Heart left ventricle (tissue), 13 donors: ENCODE measurements at regions not wholly inside any gene's neighbourhood (a gene's known extent, or its start where the extent isn't known, plus 50 kb on each side); places are given as distances from the start of the nearest gene placed in this dataset.

Experiments
- POLR2A ChIP-seq, 2 donors: fragments of 450-650 bp; IDR thresholded peaks; one replicate each; pipeline ENCODE4 v1.6.1; 2017; ENCODE audit warnings: antibody characterized with exemption in 2 of 2, mild to moderate bottlenecking in 2 of 2, moderate library complexity in 2 of 2
- TF ChIP-seq, protein P1 (sequence below), 12 donors: fragments of 200-600 bp; sonication (generic) in 4 of 12; IDR thresholded peaks; one replicate each; pipeline versions ENCODE4 v1.5.0 to v1.8.0; 2018 to 2022; ENCODE audit warnings: antibody characterized with exemption in 12 of 12, mild to moderate bottlenecking in 5 of 12
- donor health status: ischemic (EF 13 %, LVEDD 7.1; RV severe dilation, severe dysfunction).
- donor health status: DM: no; HTN: yes; CAD: no.
- donor health status: DM: no; HTN: no; CAD: no.
- donor health status: ischemic (EF 25% LVEDD 6.9; RV normal size, moderate dysfunction).
- donor health status: ischemic (EF 25% LVEDD 5.7; RV mildly dilated, moderate dysfunction).
- donor health status: ischemic (EF 35%, LVEDD 5.7; RV mildly dilated, moderate dysfunction).
- donor health status: nonischemic (EF 11% LVEDD 7.7; RV severe dilation, severe dysfunction).
- donor health status: DM: yes; HTN: yes; CAD: no.
- donor health status: PGD.
- donor health status: ischemic (EF 29% LVEDD 5.4; RV normal size, mild dysfunction).
- donor health status: nonischemic (EF 23%, LVEDD 6.1; RV moderate dilation, normal function).

GRCh38 chr18:1865869-1866268 is 705.4 kb downstream of the METTL4 start:
- TF ChIP-seq, protein P1, sequence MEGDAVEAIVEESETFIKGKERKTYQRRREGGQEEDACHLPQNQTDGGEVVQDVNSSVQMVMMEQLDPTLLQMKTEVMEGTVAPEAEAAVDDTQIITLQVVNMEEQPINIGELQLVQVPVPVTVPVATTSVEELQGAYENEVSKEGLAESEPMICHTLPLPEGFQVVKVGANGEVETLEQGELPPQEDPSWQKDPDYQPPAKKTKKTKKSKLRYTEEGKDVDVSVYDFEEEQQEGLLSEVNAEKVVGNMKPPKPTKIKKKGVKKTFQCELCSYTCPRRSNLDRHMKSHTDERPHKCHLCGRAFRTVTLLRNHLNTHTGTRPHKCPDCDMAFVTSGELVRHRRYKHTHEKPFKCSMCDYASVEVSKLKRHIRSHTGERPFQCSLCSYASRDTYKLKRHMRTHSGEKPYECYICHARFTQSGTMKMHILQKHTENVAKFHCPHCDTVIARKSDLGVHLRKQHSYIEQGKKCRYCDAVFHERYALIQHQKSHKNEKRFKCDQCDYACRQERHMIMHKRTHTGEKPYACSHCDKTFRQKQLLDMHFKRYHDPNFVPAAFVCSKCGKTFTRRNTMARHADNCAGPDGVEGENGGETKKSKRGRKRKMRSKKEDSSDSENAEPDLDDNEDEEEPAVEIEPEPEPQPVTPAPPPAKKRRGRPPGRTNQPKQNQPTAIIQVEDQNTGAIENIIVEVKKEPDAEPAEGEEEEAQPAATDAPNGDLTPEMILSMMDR (IDR thresholded peaks at IDR 0.05), result no peak
- no peak for TF ChIP-seq POLR2A (IDR thresholded peaks at IDR 0.05)
